Mammary epithelial cell (primary cell): ENCODE measurements at regions not wholly inside any gene's neighbourhood (a gene's known extent, or its start where the extent isn't known, plus 50 kb on each side); places are given as distances from the start of the nearest gene placed in this dataset.

ENCODE experiments used
- EZH2 ChIP-seq: IDR thresholded peaks from 2 replicates; pipeline ENCODE4 v1.6.1; 2012; ENCODE audit warnings: low read length, inconsistent platforms, borderline replicate concordance
- TF ChIP-seq, protein P1 (sequence below), 2 donors: IDR thresholded peaks in 1 of 2; conservative IDR thresholded peaks in 1 of 2; 2 replicates each; pipeline ENCODE4 v1.5.1; 2011 to 2012; ENCODE audit warnings: inconsistent platforms in 2 of 2, low read length in 2 of 2, mild to moderate bottlenecking in 2 of 2, control low read depth in 1 of 2, low read depth in 1 of 2; ENCODE audit not compliant: insufficient read depth in 1 of 2; ENCODE audit errors: extremely low read depth in 1 of 2

GRCh38 chr9:119963798-119964372, 594.6 kb upstream of the BRINP1 start:
- TF ChIP-seq, protein P1, sequence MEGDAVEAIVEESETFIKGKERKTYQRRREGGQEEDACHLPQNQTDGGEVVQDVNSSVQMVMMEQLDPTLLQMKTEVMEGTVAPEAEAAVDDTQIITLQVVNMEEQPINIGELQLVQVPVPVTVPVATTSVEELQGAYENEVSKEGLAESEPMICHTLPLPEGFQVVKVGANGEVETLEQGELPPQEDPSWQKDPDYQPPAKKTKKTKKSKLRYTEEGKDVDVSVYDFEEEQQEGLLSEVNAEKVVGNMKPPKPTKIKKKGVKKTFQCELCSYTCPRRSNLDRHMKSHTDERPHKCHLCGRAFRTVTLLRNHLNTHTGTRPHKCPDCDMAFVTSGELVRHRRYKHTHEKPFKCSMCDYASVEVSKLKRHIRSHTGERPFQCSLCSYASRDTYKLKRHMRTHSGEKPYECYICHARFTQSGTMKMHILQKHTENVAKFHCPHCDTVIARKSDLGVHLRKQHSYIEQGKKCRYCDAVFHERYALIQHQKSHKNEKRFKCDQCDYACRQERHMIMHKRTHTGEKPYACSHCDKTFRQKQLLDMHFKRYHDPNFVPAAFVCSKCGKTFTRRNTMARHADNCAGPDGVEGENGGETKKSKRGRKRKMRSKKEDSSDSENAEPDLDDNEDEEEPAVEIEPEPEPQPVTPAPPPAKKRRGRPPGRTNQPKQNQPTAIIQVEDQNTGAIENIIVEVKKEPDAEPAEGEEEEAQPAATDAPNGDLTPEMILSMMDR (conservative IDR thresholded peaks at IDR 0.05 in 1 of 2, IDR thresholded peaks at IDR 0.05 in 1 of 2; ENCODE audit: extremely low read depth in 1 of 2, insufficient read depth in 1 of 2, low read depth in 1 of 2, low read length in 2 of 2), result no peak
- TF ChIP-seq EZH2, result no peak
